ENCODE measurements at regions not wholly inside any gene's neighbourhood (a gene's known extent, or its start where the extent isn't known, plus 50 kb on each side); places are given as distances from the start of the nearest gene placed in this dataset.

DNA sequence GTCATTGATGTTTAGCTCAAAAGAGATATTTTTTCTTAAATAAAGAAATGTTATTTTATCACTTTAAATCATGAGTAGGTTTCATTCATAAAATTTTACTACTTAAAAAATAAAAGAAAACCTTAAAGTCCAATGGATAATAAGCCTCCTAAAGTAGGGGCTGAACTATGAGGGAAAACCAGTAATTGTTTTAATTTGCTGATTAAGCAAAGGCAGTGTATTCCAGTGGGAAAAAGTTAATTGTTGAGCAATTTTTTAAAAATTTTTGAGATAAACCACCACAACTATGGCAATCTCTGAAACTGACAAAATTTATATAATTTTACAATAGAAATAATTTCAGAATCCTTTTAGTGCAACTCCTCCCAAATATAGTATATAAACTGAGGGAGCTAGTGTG lies 195.0 kb downstream of the FBXO4 start:
- Histone ChIP-seq H3K4me1 (no peaks in the 10 kb centered on the region), H3K27me3 (no peaks in the 10 kb centered on the region), H3K9me3 (no peaks in the 10 kb centered on the region), H3K27ac (no peak overlapping the region), H3K4me3 (no peak overlapping the region), H3K36me3 (no peaks in the 10 kb centered on the region)
- ATAC-seq = no peak
- intact Hi-C loops (cut with DNase I) = no loop called here
- DNase-seq = no peak
- no peak for TF ChIP-seq POLR2A (IDR thresholded peaks at IDR 0.05)
- TF ChIP-seq, protein P1, sequence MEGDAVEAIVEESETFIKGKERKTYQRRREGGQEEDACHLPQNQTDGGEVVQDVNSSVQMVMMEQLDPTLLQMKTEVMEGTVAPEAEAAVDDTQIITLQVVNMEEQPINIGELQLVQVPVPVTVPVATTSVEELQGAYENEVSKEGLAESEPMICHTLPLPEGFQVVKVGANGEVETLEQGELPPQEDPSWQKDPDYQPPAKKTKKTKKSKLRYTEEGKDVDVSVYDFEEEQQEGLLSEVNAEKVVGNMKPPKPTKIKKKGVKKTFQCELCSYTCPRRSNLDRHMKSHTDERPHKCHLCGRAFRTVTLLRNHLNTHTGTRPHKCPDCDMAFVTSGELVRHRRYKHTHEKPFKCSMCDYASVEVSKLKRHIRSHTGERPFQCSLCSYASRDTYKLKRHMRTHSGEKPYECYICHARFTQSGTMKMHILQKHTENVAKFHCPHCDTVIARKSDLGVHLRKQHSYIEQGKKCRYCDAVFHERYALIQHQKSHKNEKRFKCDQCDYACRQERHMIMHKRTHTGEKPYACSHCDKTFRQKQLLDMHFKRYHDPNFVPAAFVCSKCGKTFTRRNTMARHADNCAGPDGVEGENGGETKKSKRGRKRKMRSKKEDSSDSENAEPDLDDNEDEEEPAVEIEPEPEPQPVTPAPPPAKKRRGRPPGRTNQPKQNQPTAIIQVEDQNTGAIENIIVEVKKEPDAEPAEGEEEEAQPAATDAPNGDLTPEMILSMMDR (IDR thresholded peaks at IDR 0.05) = no peak

DNA sequence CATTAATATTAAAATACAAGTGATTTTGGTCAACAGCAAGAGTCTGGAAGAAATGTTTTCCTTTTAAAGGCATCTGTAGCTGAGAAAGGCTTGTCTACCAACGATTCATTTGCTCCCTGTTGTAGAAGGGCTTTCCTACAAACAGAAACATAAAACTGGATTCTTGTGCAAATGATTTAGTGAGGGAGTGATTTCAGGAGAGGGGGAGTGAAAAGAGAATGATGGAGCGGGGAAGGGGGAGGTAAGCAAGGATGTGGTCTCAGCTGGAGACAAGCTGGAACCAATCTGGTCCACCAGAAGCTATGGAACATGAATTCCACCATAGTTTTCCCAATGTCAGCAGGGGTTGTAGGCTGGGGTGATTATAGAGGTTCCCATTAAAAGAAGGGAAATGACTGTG lies 196.3 kb downstream of the FBXO4 start:
- H3K27me3 ChIP-seq = no peaks in the 10 kb centered on the region
- ATAC-seq (no peak), DNase-seq (no peak)
- TF ChIP-seq, protein P1 (IDR thresholded peaks at IDR 0.05) = no peak
- TF ChIP-seq POLR2A (IDR thresholded peaks at IDR 0.05) = no peak
- WGBS (ENCODE audit: insufficient coverage, low coverage, low lambda C conversion rate, missing lambda C conversion rate) = 46% methylated on average over 2 of the region's 2 CpGs
- no peak overlapping the region for H3K27ac ChIP-seq
- no peaks in the 10 kb centered on the region for H3K36me3 ChIP-seq
- no peaks in the 10 kb centered on the region for H3K4me1 ChIP-seq
- H3K9me3 ChIP-seq = no peaks in the 10 kb centered on the region
- intact Hi-C loops (cut with DNase I) = no loop called here
- H3K4me3 ChIP-seq = no peak overlapping the region

DNA sequence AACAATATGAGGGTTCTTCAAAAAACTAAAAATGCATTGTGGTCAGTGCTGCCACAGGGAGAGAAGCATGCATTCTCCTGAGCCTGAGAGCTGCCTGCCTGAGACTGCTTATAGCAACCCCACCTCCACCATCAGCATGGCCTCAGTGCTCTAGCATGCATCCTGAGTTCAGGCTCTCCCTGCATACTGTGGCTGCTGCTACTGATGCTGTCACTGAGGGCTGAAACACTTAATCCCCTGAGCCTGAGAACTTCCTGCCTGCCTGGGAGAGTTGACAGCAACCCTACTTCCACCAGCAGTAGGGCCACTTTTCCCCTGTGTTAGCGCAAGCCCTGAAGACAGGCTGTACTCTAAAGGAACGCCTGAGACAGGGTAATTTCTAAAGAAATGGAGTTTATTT lies 206.0 kb downstream of the FBXO4 start:
- intact Hi-C loops (cut with DNase I) = no loop called here
- Histone ChIP-seq H3K27me3 (no peaks in the 10 kb centered on the region), H3K36me3 (no peaks in the 10 kb centered on the region), H3K4me3 (no peak overlapping the region), H3K9me3 (no peaks in the 10 kb centered on the region), H3K27ac (no peak overlapping the region), H3K4me1 (no peaks in the 10 kb centered on the region)
- 27% methylated on average over 1 of the region's 2 CpGs for WGBS (ENCODE audit: insufficient coverage, low coverage, low lambda C conversion rate, missing lambda C conversion rate)
- DNase-seq = no peak
- no peak for ATAC-seq
- TF ChIP-seq POLR2A (IDR thresholded peaks at IDR 0.05) = no peak
- TF ChIP-seq, protein P1 (IDR thresholded peaks at IDR 0.05) = no peak

DNA sequence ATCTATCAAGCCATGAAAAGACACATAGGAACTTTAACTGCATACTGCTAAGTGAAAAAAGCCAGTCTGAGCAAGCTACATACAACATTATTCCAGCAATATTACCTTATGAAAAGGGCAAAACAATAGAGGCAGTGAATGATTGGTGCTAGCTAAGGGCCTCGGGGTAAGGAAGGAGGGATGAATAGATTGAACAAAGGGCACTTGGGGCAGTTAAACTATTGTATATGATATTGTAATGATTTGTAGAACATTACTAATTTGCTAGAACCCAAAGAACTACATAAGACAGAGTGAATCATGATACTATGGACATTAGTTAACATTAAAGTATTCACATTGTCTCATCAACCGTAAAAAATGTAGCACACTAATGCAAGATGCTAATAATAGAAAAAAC lies 218.3 kb downstream of the FBXO4 start:
- H3K4me3 ChIP-seq = no peak overlapping the region
- ATAC-seq = no peak
- WGBS (ENCODE audit: insufficient coverage, low coverage, low lambda C conversion rate, missing lambda C conversion rate) = 54% methylated on average over 2 of the region's 2 CpGs
- DNase-seq = no peak
- no peaks in the 10 kb centered on the region for H3K9me3 ChIP-seq
- no peak overlapping the region for H3K27ac ChIP-seq
- intact Hi-C loops (cut with DNase I) = no loop called here
- no peaks in the 10 kb centered on the region for H3K27me3 ChIP-seq
- H3K36me3 ChIP-seq = no peaks in the 10 kb centered on the region
- no peaks in the 10 kb centered on the region for H3K4me1 ChIP-seq
- no peak for TF ChIP-seq POLR2A (IDR thresholded peaks at IDR 0.05)
- TF ChIP-seq, protein P1 (IDR thresholded peaks at IDR 0.05) = no peak

DNA sequence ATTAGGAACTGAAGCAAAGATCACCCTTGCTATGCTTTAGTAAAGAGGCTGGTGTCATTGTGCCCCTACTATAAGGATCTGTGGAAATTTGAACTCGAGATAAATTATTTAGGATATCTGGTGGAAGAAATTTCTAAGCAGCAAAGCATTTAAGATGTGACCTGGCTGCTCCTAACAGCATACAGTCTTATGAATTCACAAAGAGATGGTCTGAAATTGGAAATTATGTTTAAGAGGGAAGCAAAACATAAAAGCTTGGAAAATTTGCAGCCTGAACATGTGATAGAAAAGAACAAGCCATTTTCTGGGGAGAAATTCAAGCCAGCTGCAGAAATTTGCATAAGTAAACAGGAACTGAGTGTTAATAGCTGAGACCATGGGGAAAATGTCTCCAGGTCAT lies 223.7 kb downstream of the FBXO4 start:
- 10% methylated on average over 1 of the region's 1 CpG for WGBS (ENCODE audit: insufficient coverage, low coverage, low lambda C conversion rate, missing lambda C conversion rate)
- Histone ChIP-seq H3K27me3 (no peaks in the 10 kb centered on the region), H3K9me3 (no peaks in the 10 kb centered on the region), H3K4me1 (no peaks in the 10 kb centered on the region), H3K27ac (no peak overlapping the region), H3K4me3 (no peak overlapping the region), H3K36me3 (no peaks in the 10 kb centered on the region)
- no peak for TF ChIP-seq POLR2A (IDR thresholded peaks at IDR 0.05)
- TF ChIP-seq, protein P1 (IDR thresholded peaks at IDR 0.05) = no peak
- intact Hi-C loops (cut with DNase I) = no loop called here
- DNase-seq = no peak
- ATAC-seq = no peak
